Upper lobe of left lung (tissue), 4 donors: ENCODE measurements at regions not wholly inside any gene's neighbourhood (a gene's known extent, or its start where the extent isn't known, plus 50 kb on each side); places are given as distances from the start of the nearest gene placed in this dataset.

Experiments used
- POLR2A ChIP-seq, 4 donors: fragments of 450-650 bp; IDR thresholded peaks; one replicate each; pipeline ENCODE4 v1.5.1; 2016 to 2017; ENCODE audit warnings: antibody characterized with exemption in 4 of 4, mild to moderate bottlenecking in 2 of 4
- TF ChIP-seq, protein P1 (sequence below), 6 experiments: fragments of 450-650 bp in 4 of 6; fragments of 200-600 bp in 2 of 6; sonication (generic) in 2 of 6; IDR thresholded peaks; one replicate each; pipeline ENCODE4 v1.5.1; 2016 to 2019; ENCODE audit warnings: antibody characterized with exemption in 6 of 6

DNA sequence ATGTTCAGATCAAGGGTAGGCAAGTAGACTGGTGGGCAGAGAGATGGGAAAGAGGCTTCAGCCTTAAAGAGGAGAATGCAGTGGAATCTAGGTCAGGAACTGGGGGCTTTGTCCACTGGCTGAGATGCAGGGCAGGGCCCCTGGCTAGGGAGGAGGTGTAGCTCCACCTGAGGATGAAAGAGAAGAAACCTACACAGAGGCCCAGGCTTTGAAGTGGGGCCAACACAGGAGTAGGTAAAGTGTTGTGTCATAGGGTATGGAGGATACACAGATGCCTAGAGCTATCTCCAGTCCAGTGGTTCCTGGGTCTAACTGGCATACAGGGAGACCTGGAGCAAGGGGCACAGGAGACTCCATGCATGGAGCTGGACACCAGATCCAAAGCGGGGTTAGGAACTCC lies 73.5 kb downstream of the RASSF10 start:
- TF ChIP-seq, protein P1, sequence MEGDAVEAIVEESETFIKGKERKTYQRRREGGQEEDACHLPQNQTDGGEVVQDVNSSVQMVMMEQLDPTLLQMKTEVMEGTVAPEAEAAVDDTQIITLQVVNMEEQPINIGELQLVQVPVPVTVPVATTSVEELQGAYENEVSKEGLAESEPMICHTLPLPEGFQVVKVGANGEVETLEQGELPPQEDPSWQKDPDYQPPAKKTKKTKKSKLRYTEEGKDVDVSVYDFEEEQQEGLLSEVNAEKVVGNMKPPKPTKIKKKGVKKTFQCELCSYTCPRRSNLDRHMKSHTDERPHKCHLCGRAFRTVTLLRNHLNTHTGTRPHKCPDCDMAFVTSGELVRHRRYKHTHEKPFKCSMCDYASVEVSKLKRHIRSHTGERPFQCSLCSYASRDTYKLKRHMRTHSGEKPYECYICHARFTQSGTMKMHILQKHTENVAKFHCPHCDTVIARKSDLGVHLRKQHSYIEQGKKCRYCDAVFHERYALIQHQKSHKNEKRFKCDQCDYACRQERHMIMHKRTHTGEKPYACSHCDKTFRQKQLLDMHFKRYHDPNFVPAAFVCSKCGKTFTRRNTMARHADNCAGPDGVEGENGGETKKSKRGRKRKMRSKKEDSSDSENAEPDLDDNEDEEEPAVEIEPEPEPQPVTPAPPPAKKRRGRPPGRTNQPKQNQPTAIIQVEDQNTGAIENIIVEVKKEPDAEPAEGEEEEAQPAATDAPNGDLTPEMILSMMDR (IDR thresholded peaks at IDR 0.05): no peak
- TF ChIP-seq POLR2A (IDR thresholded peaks at IDR 0.05): no peak
